Left ventricle myocardium inferior (tissue), 1 donor: ENCODE measurements at regions not wholly inside any gene's neighbourhood (a gene's known extent, or its start where the extent isn't known, plus 50 kb on each side); places are given as distances from the start of the nearest gene placed in this dataset.

Source experiments
- DNase-seq: peaks from one replicate; pipeline ENCODE4 v3.0.0-alpha.2; 2020
- H3K27ac ChIP-seq: fragments of 200-600 bp; replicated peaks from 2 replicates; pipeline ENCODE4 v1.8.0; 2021
- H3K27me3 ChIP-seq: fragments of 200-600 bp; 2 replicates; pipeline ENCODE4 v1.8.0; 2021; ENCODE audit warnings: low read depth
- H3K36me3 ChIP-seq: fragments of 200-600 bp; 2 replicates; pipeline ENCODE4 v1.8.0; 2021
- H3K4me1 ChIP-seq: fragments of 200-600 bp; 2 replicates; pipeline ENCODE4 v1.8.0; 2021
- H3K4me3 ChIP-seq: fragments of 200-600 bp; 2 replicates; pipeline ENCODE4 v1.8.0; 2021; ENCODE audit warnings: mild to moderate bottlenecking, moderate library complexity
- H3K9me3 ChIP-seq: fragments of 200-600 bp; replicated peaks from 2 replicates; pipeline ENCODE4 v1.8.0; 2021
- CTCF ChIP-seq: fragments of 200-600 bp; IDR thresholded peaks from 2 replicates; pipeline ENCODE4 v1.8.0; 2021; ENCODE audit warnings: antibody characterized with exemption, mild to moderate bottlenecking, borderline replicate concordance
- intact Hi-C: fragments of 100-400 bp; cut with micrococcal nuclease; formaldehyde crosslinking; loops from one replicate; pipeline ENCODE4 v1.11.0; 2022
- donor health status: DM: no; HTN: yes; CAD: no; lungs with severe emphysema.

- no peak for TF ChIP-seq CTCF
- H3K9me3 ChIP-seq, result peaks cover 27% of the 10 kb centered on the region
- no peaks in the 10 kb centered on the region for H3K27me3 ChIP-seq
- no peak overlapping the region for H3K27ac ChIP-seq
- intact Hi-C loops, result no loop called here
- no peak overlapping the region for H3K4me3 ChIP-seq
- no peaks in the 10 kb centered on the region for H3K36me3 ChIP-seq
- H3K4me1 ChIP-seq, result peaks cover 7% of the 10 kb centered on the region
- DNase-seq, result no peak
Measured at GRCh38 chr5:67310169-67310568, 113.6 kb upstream of the CD180 start.

GRCh38 chr5:67308988-67309688 lies 112.5 kb upstream of the CD180 start:
- H3K27ac ChIP-seq, result no peak overlapping the region
- H3K4me3 ChIP-seq, result no peak overlapping the region
- TF ChIP-seq CTCF, result no peak
- no peaks in the 10 kb centered on the region for H3K36me3 ChIP-seq
- H3K27me3 ChIP-seq, result no peaks in the 10 kb centered on the region
- H3K9me3 ChIP-seq, result peaks cover 25% of the 10 kb centered on the region
- peaks cover 7% of the 10 kb centered on the region for H3K4me1 ChIP-seq
- intact Hi-C loops, result no loop called here
- no peak for DNase-seq

GRCh38 chr5:67306965-67307607 lies 110.5 kb upstream of the CD180 start:
- Histone ChIP-seq H3K27ac (no peak overlapping the region), H3K36me3 (no peaks in the 10 kb centered on the region), H3K4me1 (peaks cover 7% of the 10 kb centered on the region), H3K4me3 (no peak overlapping the region), H3K9me3 (peaks cover 6% of the 10 kb centered on the region), H3K27me3 (no peaks in the 10 kb centered on the region)
- intact Hi-C loops, result no loop called here
- no peak for TF ChIP-seq CTCF
- DNase-seq, result no peak

GRCh38 chr5:67305913-67306710 lies 109.5 kb upstream of the CD180 start:
- TF ChIP-seq CTCF, result no peak
- Histone ChIP-seq H3K4me1 (peaks cover 12% of the 10 kb centered on the region), H3K9me3 (peaks cover 5% of the 10 kb centered on the region)

GRCh38 chr5:67305401-67305800 lies 108.8 kb upstream of the CD180 start:
- no peak overlapping the region for H3K4me3 ChIP-seq
- no peak for TF ChIP-seq CTCF
- peak overlapping the region; percentile 77 for H3K27ac ChIP-seq
- peaks cover 18% of the 10 kb centered on the region for H3K4me1 ChIP-seq
- H3K36me3 ChIP-seq, result no peaks in the 10 kb centered on the region
- peaks cover 4% of the 10 kb centered on the region for H3K9me3 ChIP-seq
- DNase-seq, result no peak
- intact Hi-C loops, result no loop called here
- no peaks in the 10 kb centered on the region for H3K27me3 ChIP-seq

More at GRCh38 chr5:67305913-67306710, 109.5 kb upstream of the CD180 start:
- DNase-seq, result no peak
- intact Hi-C loops, result no loop called here
- no peaks in the 10 kb centered on the region for H3K36me3 ChIP-seq
- H3K27me3 ChIP-seq, result no peaks in the 10 kb centered on the region
- H3K4me3 ChIP-seq, result no peak overlapping the region
- H3K27ac ChIP-seq, result peak overlapping the region; percentile 77
